Stimulated activated effector memory CD8-positive, alpha-beta T cell treated with anti-CD3 and anti-CD28 coated beads, Interleukin-12 subunit alpha, Interleukin-12 subunit beta, amount 100 ng/mL, for 72 hours (primary cell): ENCODE measurements at regions not wholly inside any gene's neighbourhood (a gene's known extent, or its start where the extent isn't known, plus 50 kb on each side); places are given as distances from the start of the nearest gene placed in this dataset.

Source experiments
- ATAC-seq: fragments of 150-1000 bp; cut with Tn5 transposase; 2 replicates; pipeline ENCODE4 v1.10.0; 2021
- DNase-seq, 2 donors: peaks; one replicate each; pipeline ENCODE4 v3.0.0; 2021 to 2022; ENCODE audit warnings: low spot score in 2 of 2
- H3K27ac Mint-ChIP-seq: one replicate; pipeline ENCODE4 v1.8.0; 2022; ENCODE audit warnings: mild to moderate bottlenecking, mixed read lengths
- H3K36me3 Mint-ChIP-seq: one replicate; pipeline ENCODE4 v1.8.0; 2022; ENCODE audit warnings: mild to moderate bottlenecking, mixed read lengths
- H3K4me1 Mint-ChIP-seq: one replicate; pipeline ENCODE4 v1.8.0; 2022; ENCODE audit warnings: mixed read lengths
- H3K4me3 Mint-ChIP-seq: one replicate; pipeline ENCODE4 v1.8.0; 2022; ENCODE audit warnings: mild to moderate bottlenecking, mixed read lengths
- H3K9me3 Mint-ChIP-seq: one replicate; pipeline ENCODE4 v1.8.0; 2022; ENCODE audit warnings: mixed read lengths

DNA sequence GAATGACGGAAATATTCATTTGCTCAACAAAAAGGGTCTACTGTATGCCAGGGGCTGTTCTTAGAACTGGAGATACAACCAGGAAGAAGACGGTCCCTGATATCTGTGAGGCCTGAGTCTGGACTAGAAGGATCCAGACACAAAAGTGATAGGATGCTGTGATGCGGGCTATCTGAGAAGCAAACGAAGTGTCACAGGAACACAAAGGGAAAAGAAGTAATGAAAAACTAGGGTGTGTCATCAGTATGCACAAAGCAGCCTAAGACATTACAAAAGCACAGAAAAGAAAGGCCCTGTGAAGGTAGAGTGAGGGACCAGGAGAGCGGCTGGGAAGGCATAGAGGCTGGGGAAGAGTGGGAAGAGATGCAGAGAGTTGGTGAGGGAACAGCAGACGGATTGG, 63.3 kb upstream of the C3orf80 start:
- no peaks in the 10 kb centered on the region for H3K9me3 Mint-ChIP-seq
- no peak for ATAC-seq
- no peak overlapping the region for H3K4me3 Mint-ChIP-seq
- no peak for DNase-seq
- H3K27ac Mint-ChIP-seq = no peak overlapping the region
- H3K36me3 Mint-ChIP-seq = no peaks in the 10 kb centered on the region
- no peaks in the 10 kb centered on the region for H3K4me1 Mint-ChIP-seq

- no peaks in the 10 kb centered on the region for H3K9me3 Mint-ChIP-seq
- no peaks in the 10 kb centered on the region for H3K36me3 Mint-ChIP-seq
- DNase-seq = no peak
- H3K27ac Mint-ChIP-seq = no peak overlapping the region
- H3K4me1 Mint-ChIP-seq = no peaks in the 10 kb centered on the region
- ATAC-seq = no peak
- no peak overlapping the region for H3K4me3 Mint-ChIP-seq
These were observed 62.8 kb upstream of the C3orf80 start for GRCh38 chr3:160162440-160162839.

DNA sequence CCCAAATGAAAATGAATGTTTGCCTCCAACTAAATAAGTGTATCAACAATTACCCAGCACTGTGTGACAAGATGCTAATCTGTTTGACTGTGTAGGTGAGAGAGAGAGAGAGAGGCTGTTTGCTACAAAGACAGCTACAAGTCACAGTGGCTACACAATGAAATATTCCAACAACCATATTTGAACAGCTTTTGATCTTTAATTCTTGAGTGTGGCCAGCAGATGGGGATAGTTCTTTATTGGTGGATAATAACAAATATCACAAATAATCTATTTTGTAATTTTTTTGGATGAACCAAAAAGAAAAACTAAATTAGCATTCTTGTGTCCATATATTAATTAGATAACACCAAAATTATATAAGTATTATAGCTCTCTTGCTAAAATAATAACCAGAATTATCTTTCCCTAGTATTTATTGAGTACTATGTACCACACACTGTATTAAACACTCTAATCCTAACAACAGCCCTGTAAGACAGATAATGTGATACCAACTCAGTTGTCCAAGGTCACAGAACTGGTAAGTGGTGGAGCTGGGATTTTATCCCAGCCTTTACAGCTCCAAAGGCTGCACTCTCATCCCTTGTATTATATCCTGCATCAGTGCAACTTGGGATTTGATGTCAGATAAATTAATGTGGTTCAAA, 61.9 kb upstream of the C3orf80 start:
- no peaks in the 10 kb centered on the region for H3K36me3 Mint-ChIP-seq
- ATAC-seq (no peak), DNase-seq (no peak)
- H3K27ac Mint-ChIP-seq = no peak overlapping the region
- H3K4me1 Mint-ChIP-seq = no peaks in the 10 kb centered on the region
- H3K4me3 Mint-ChIP-seq = no peak overlapping the region
- H3K9me3 Mint-ChIP-seq = no peaks in the 10 kb centered on the region

DNA sequence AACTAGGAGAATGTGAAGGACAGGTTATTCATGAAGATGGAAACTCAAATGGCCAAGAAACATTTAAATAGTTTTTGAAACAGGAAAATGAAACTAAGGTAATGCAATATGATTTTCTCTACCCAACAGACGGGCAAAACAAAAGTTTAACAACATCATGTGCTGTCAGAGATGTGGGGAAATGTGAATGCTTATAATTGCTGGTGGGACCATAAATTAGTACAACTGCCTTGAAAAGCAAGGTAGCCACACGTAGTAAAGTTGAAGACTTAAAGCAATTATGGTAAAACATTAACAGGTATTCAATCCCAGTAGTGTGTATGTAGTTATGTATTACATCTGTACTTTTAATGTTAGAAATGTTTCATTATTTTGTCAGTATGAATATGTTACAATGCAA, 57.0 kb upstream of the C3orf80 start:
- Mint-ChIP-seq H3K4me3 (no peak overlapping the region), H3K9me3 (no peaks in the 10 kb centered on the region), H3K36me3 (no peaks in the 10 kb centered on the region), H3K27ac (no peak overlapping the region), H3K4me1 (no peaks in the 10 kb centered on the region)
- no peak for DNase-seq
- no peak for ATAC-seq

GRCh38 chr3:160169139-160169976, 55.9 kb upstream of the C3orf80 start:
- no peak for DNase-seq
- H3K4me1 Mint-ChIP-seq = no peaks in the 10 kb centered on the region
- H3K9me3 Mint-ChIP-seq = no peaks in the 10 kb centered on the region
- H3K27ac Mint-ChIP-seq = no peak overlapping the region
- H3K36me3 Mint-ChIP-seq = no peaks in the 10 kb centered on the region
- ATAC-seq = peak; percentile 26
- H3K4me3 Mint-ChIP-seq = no peak overlapping the region

DNA sequence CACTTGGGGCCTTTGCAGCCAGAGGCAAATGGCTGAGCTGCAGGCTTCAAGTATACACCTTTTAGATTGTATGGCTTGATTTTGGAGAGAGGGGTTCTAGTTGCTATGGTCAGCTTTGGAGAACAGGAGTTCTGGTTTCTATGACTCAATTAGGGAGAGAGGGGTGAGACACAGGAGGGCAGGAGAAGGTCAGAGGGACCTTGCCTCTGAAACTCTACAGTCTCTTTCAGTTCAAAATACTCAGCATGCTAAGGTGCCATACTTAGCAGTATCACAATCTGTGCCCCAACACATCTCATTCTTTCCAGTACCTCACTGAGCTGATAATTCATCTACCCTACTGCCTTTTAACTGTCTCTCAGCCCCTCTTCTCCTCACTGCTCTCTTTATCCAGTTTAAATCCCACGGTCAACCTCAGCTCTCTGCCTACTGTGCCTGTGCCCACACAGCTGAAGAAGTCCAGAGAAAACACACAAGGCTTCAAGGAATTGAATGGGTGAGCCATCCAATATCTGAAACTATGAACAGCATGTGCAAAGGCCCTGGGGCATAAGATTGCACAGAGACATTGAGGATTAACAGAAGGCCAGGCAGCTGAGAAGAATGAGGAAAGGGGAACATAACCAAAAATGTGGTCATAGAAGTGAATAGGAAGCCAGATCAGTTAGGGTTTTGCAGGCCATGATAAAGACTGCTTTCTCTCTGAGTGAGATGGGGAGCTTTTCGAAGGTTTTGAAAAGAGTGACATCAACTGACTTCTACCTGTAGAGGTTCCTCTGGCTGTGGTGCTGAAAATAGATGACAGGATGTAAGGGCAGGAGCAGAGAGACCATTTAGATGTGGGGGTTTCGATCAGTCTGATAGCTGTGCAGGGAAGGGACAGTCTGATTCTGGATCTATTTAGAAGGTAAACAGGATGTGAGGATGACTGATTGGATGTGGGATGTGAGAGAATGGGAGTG, 54.5 kb upstream of the C3orf80 start:
- no peak overlapping the region for H3K27ac Mint-ChIP-seq

GRCh38 chr3:160171813-160172212, 53.4 kb upstream of the C3orf80 start:
- no peak for ATAC-seq
- no peaks in the 10 kb centered on the region for H3K9me3 Mint-ChIP-seq
- H3K27ac Mint-ChIP-seq = no peak overlapping the region
- no peaks in the 10 kb centered on the region for H3K36me3 Mint-ChIP-seq
- no peaks in the 10 kb centered on the region for H3K4me1 Mint-ChIP-seq
- DNase-seq = no peak
- no peak overlapping the region for H3K4me3 Mint-ChIP-seq

More for the DNA sequence above, 54.5 kb upstream of the C3orf80 start:
- no peak for ATAC-seq
- Mint-ChIP-seq H3K4me1 (no peaks in the 10 kb centered on the region), H3K9me3 (no peaks in the 10 kb centered on the region), H3K36me3 (no peaks in the 10 kb centered on the region), H3K4me3 (no peak overlapping the region)
- DNase-seq = no peak

DNA sequence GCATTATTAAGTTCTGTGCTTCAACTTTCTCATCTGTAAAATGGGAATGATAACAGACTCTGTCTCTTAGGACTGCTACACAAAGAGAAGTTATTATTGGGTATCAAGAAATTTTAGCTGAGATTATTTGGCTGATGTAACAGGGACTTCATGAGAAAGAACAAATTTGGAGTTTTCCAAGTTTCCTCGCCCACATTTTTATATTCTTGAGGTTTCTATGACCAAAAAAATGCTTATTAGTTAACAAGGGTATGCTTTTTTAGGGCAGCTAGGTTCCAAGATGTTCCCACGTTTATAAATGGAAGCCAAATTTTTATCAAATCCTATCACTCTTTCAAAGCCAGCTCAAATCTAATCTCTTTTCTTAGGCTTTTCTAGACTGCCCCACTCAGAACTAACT, 50.6 kb upstream of the C3orf80 start:
- Mint-ChIP-seq H3K4me1 (no peaks in the 10 kb centered on the region), H3K4me3 (no peak overlapping the region), H3K9me3 (no peaks in the 10 kb centered on the region), H3K27ac (no peak overlapping the region), H3K36me3 (no peaks in the 10 kb centered on the region)
- DNase-seq = no peak
- no peak for ATAC-seq
